Fibroblast of villous mesenchyme (primary cell): ENCODE measurements at regions not wholly inside any gene's neighbourhood (a gene's known extent, or its start where the extent isn't known, plus 50 kb on each side); places are given as distances from the start of the nearest gene placed in this dataset.
"Not testable (repeated sequence)": the region's sequence is repeated elsewhere in the genome, so short reads cannot be mapped to it uniquely, and the experiment has no call there.

Experiments
- DNase-seq: peaks from one replicate; pipeline ENCODE4 v3.0.0-alpha.2; 2010; ENCODE audit warnings: low read depth
- H3K4me3 ChIP-seq: 2 replicates; pipeline ENCODE4 v1.5.1; 2011; ENCODE audit warnings: low read depth, mild to moderate bottlenecking, low read length
- CTCF ChIP-seq: IDR thresholded peaks from 2 replicates; pipeline ENCODE4 v1.5.1; 2012; ENCODE audit warnings: low read depth, mild to moderate bottlenecking, low read length; ENCODE audit not compliant: insufficient read depth

- no peak for TF ChIP-seq CTCF
- no peak overlapping the region for H3K4me3 ChIP-seq
- DNase-seq = no peak
These were observed 89.5 kb upstream of the B3GAT1 start for GRCh38 chr11:134501406-134502152.

- TF ChIP-seq CTCF = no peak
- no peak overlapping the region for H3K4me3 ChIP-seq
- no peak for DNase-seq
These were observed 88.6 kb upstream of the B3GAT1 start for GRCh38 chr11:134500621-134501020.

- TF ChIP-seq CTCF = no peak
- no peak overlapping the region for H3K4me3 ChIP-seq
- no peak for DNase-seq
These were observed 87.9 kb upstream of the B3GAT1 start for GRCh38 chr11:134499990-134500389.

GRCh38 chr11:134498326-134499139 is 86.5 kb upstream of the B3GAT1 start:
- TF ChIP-seq CTCF = no peak
- H3K4me3 ChIP-seq = no peak overlapping the region
- DNase-seq = no peak

GRCh38 chr11:134497586-134497985 is 85.5 kb upstream of the B3GAT1 start:
- H3K4me3 ChIP-seq = no peak overlapping the region
- TF ChIP-seq CTCF = no peak
- no peak for DNase-seq

GRCh38 chr11:134496058-134496457 is 84.0 kb upstream of the B3GAT1 start:
- not testable (repeated sequence) for DNase-seq, H3K4me3 ChIP-seq

GRCh38 chr11:134494395-134494794 is 82.4 kb upstream of the B3GAT1 start:
- DNase-seq, H3K4me3 ChIP-seq: not testable (repeated sequence)

- H3K4me3 ChIP-seq, DNase-seq: not testable (repeated sequence)
These were observed 80.4 kb upstream of the B3GAT1 start for GRCh38 chr11:134492411-134492810.
